ENCODE measurements at regions not wholly inside any gene's neighbourhood (a gene's known extent, or its start where the extent isn't known, plus 50 kb on each side); places are given as distances from the start of the nearest gene placed in this dataset.

DNA sequence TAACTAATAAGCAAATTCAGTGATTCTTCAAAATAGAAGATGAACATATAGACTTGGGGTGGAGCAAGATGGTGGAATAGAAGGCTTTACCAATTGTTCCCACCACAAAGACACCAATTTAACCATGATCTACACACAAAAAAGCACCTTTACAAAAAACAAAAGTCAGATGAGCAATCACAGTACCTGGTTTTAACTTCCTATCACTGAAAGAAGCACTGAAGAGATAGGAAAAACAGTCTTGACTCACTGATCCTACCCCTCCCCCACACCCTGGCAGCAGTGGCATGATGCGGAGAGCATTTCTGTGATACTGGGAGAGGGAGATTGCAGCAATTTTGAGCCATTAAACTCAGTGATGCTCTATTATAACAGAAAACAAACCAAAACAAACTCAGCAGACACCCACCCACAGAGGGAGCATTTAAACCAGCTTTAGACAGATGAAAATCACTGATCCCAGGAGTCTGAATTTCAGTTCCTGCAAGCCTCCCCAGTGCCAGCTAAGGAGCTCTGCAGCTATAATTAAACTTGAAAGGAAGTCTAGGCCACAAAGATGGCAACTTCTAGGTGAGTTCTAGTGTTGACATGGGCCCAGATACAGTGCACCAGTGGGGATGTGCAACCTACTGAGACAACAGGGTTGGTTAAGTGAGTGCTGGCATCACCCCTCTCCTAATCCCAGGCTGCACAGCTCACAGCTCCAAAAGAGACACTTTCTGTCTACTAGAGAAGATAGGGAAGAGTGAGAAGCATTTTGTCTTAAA, 161.8 kb upstream of the GRIA4 start:
- H3K4me1 ChIP-seq = no peaks in the 10 kb centered on the region
- intact Hi-C loops (cut with DNase I) = no loop called here
- no peak overlapping the region for H3K4me3 ChIP-seq
- peaks cover 0 to 28% (median 9%) of the 10 kb centered on the region in 4 donors for H3K9me3 ChIP-seq
- H3K27ac ChIP-seq (replicated peaks in 1 of 4) = no peak overlapping the region
- TF ChIP-seq, protein P1, sequence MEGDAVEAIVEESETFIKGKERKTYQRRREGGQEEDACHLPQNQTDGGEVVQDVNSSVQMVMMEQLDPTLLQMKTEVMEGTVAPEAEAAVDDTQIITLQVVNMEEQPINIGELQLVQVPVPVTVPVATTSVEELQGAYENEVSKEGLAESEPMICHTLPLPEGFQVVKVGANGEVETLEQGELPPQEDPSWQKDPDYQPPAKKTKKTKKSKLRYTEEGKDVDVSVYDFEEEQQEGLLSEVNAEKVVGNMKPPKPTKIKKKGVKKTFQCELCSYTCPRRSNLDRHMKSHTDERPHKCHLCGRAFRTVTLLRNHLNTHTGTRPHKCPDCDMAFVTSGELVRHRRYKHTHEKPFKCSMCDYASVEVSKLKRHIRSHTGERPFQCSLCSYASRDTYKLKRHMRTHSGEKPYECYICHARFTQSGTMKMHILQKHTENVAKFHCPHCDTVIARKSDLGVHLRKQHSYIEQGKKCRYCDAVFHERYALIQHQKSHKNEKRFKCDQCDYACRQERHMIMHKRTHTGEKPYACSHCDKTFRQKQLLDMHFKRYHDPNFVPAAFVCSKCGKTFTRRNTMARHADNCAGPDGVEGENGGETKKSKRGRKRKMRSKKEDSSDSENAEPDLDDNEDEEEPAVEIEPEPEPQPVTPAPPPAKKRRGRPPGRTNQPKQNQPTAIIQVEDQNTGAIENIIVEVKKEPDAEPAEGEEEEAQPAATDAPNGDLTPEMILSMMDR (IDR thresholded peaks at IDR 0.05) = no peak
- TF ChIP-seq POLR2A (IDR thresholded peaks at IDR 0.05; ENCODE audit: low read depth) (no peak), EP300 (IDR thresholded peaks at IDR 0.05) (no peak), POLR2AphosphoS5 (IDR thresholded peaks at IDR 0.05) (no peak)
- H3K27me3 ChIP-seq = no peaks in the 10 kb centered on the region
- WGBS = 94% methylated on average over 1 of the region's 1 CpG
- no peaks in the 10 kb centered on the region for H3K36me3 ChIP-seq
- no peak for DNase-seq (ENCODE audit: extremely low spot score)

DNA sequence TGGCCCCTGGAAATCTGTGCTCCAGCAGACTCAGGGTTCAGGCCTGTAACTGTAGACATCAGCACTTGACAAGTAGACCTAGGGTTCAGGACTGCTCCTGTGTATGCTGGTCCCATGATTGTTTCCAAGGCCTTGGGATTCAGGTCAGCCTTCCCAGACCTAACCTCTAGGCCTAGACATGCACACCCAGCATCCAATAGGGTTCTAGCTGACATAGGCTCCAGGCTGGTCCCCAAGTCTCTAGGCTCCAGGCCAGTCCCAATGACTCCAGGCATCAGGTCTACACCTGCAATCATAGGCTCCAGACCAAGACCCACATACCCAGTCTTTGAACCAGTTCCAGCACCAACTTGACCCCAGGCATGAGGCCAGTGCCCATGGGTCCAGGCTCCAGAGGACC, 166.2 kb upstream of the GRIA4 start:
- TF ChIP-seq EP300 (IDR thresholded peaks at IDR 0.05) (no peak), POLR2A (IDR thresholded peaks at IDR 0.05; ENCODE audit: low read depth) (no peak), POLR2AphosphoS5 (IDR thresholded peaks at IDR 0.05) (no peak)
- TF ChIP-seq, protein P1 (IDR thresholded peaks at IDR 0.05) = no peak
- H3K4me1 ChIP-seq = no peaks in the 10 kb centered on the region
- H3K27ac ChIP-seq (replicated peaks in 1 of 4) = no peak overlapping the region
- no peaks in the 10 kb centered on the region for H3K36me3 ChIP-seq
- no peak overlapping the region for H3K4me3 ChIP-seq
- H3K27me3 ChIP-seq = no peaks in the 10 kb centered on the region
- intact Hi-C loops (cut with DNase I) = no loop called here
- DNase-seq (ENCODE audit: extremely low spot score) = no peak
- peaks cover 0 to 28% (median 9%) of the 10 kb centered on the region in 4 donors for H3K9me3 ChIP-seq

- TF ChIP-seq EP300 (IDR thresholded peaks at IDR 0.05) (no peak), POLR2AphosphoS5 (IDR thresholded peaks at IDR 0.05) (no peak), POLR2A (IDR thresholded peaks at IDR 0.05; ENCODE audit: low read depth) (no peak)
- TF ChIP-seq, protein P1 (IDR thresholded peaks at IDR 0.05) = no peak
- DNase-seq (ENCODE audit: extremely low spot score) = no peak
- H3K9me3 ChIP-seq = no peaks in the 10 kb centered on the region
- no peaks in the 10 kb centered on the region for H3K36me3 ChIP-seq
- H3K27ac ChIP-seq (replicated peaks in 1 of 4) = no peak overlapping the region
- no peaks in the 10 kb centered on the region for H3K4me1 ChIP-seq
- H3K4me3 ChIP-seq = no peak overlapping the region
- no peaks in the 10 kb centered on the region for H3K27me3 ChIP-seq
- intact Hi-C loops (cut with DNase I) = no loop called here
- 62% methylated on average over 3 of the region's 3 CpGs for WGBS
These were observed 177.5 kb upstream of the GRIA4 start for GRCh38 chr11:105432241-105432995.

DNA sequence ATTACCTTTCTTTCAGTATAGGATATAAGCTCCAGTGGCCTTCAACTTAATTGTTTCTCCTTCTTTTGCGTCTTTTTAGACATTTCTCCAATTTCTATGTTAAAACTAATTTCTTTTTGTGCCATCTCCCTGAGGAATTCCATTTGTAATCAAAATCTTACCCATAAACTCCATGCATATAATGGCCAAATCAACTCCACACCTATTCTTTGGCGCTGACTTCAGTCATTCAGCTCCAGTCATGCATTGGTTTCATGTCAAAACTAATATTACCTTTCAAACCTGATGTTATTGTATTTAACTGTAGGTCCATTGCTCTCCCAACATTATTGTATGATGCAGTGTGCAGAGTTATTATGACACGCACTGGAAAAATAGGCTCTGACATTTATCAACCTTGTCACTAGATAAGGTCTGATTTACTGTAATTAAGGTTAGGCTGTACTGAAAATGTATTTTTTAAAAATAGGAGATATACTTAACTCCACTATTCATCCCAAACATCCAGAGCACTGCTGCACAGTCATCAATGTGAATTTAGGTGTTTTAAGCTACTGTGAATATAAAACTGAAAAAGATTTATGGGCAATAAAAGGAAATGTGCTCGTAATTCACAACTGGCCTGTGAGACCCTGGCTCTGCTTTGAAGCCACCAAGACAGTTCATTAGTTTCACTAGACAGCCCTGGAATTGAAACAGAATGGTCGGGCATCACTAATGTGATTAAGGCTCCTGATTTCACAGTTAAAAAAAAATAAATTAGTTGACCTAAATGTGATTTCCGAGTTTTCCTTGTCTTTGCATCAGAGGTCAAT, 180.6 kb upstream of the GRIA4 start:
- 81% methylated on average over 6 of the region's 6 CpGs for WGBS
- H3K9me3 ChIP-seq = no peaks in the 10 kb centered on the region
- no peak overlapping the region for H3K4me3 ChIP-seq
- H3K4me1 ChIP-seq = no peaks in the 10 kb centered on the region
- no peak for DNase-seq (ENCODE audit: extremely low spot score)
- H3K27ac ChIP-seq (replicated peaks in 1 of 4) = no peak overlapping the region
- TF ChIP-seq, protein P1 (IDR thresholded peaks at IDR 0.05) = no peak
- no peak for TF ChIP-seq EP300 (IDR thresholded peaks at IDR 0.05)
- no peak for TF ChIP-seq POLR2AphosphoS5 (IDR thresholded peaks at IDR 0.05)
- TF ChIP-seq POLR2A (IDR thresholded peaks at IDR 0.05; ENCODE audit: low read depth) = no peak
- H3K27me3 ChIP-seq = no peaks in the 10 kb centered on the region
- no peaks in the 10 kb centered on the region for H3K36me3 ChIP-seq
- intact Hi-C loops (cut with DNase I) = no loop called here

Data from esophagus muscularis mucosa (tissue), 4 donors.